ENCODE measurements at regions not wholly inside any gene's neighbourhood (a gene's known extent, or its start where the extent isn't known, plus 50 kb on each side); places are given as distances from the start of the nearest gene placed in this dataset.

DNA sequence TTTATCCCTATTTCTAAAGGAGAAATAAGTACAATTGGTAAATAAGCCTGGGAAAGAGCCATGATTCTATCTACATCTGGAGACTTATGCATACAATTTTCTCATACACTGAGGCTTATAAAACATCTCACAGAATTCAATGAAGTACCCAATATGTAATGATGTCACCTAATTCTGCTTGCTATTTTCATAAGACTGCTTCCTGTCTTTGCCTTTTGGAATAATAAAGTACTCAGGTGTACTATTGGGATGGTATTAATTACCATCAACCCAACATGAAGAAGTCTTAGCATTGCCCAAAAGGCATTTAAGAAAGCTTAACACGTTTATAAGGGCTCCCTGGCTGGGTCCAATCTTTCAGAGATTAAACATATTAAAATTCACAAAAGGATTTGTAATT lies 216.4 kb upstream of the TSHZ2 start:
- TF ChIP-seq, protein P1, sequence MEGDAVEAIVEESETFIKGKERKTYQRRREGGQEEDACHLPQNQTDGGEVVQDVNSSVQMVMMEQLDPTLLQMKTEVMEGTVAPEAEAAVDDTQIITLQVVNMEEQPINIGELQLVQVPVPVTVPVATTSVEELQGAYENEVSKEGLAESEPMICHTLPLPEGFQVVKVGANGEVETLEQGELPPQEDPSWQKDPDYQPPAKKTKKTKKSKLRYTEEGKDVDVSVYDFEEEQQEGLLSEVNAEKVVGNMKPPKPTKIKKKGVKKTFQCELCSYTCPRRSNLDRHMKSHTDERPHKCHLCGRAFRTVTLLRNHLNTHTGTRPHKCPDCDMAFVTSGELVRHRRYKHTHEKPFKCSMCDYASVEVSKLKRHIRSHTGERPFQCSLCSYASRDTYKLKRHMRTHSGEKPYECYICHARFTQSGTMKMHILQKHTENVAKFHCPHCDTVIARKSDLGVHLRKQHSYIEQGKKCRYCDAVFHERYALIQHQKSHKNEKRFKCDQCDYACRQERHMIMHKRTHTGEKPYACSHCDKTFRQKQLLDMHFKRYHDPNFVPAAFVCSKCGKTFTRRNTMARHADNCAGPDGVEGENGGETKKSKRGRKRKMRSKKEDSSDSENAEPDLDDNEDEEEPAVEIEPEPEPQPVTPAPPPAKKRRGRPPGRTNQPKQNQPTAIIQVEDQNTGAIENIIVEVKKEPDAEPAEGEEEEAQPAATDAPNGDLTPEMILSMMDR (IDR thresholded peaks at IDR 0.05): no peak
- TF ChIP-seq ZNF263 (CRISPR knock-in tag; IDR thresholded peaks at IDR 0.05; ENCODE audit: low read depth) (no peak), MXD4 (CRISPR knock-in tag; IDR thresholded peaks at IDR 0.05; ENCODE audit: borderline replicate concordance) (no peak), CREB1 (CRISPR knock-in tag; IDR thresholded peaks at IDR 0.05) (no peak), SP1 (CRISPR knock-in tag; conservative IDR thresholded peaks at IDR 0.05) (no peak)
- TF ChIP-seq, protein P2, sequence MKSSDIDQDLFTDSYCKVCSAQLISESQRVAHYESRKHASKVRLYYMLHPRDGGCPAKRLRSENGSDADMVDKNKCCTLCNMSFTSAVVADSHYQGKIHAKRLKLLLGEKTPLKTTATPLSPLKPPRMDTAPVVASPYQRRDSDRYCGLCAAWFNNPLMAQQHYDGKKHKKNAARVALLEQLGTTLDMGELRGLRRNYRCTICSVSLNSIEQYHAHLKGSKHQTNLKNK (CRISPR knock-in tag; IDR thresholded peaks at IDR 0.05): no peak
- TF ChIP-seq, protein P3, sequence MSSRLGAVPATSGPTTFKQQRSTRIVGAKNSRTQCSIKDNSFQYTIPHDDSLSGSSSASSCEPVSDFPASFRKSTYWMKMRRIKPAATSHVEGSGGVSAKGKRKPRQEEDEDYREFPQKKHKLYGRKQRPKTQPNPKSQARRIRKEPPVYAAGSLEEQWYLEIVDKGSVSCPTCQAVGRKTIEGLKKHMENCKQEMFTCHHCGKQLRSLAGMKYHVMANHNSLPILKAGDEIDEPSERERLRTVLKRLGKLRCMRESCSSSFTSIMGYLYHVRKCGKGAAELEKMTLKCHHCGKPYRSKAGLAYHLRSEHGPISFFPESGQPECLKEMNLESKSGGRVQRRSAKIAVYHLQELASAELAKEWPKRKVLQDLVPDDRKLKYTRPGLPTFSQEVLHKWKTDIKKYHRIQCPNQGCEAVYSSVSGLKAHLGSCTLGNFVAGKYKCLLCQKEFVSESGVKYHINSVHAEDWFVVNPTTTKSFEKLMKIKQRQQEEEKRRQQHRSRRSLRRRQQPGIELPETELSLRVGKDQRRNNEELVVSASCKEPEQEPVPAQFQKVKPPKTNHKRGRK (CRISPR knock-in tag; IDR thresholded peaks at IDR 0.05; ENCODE audit: borderline replicate concordance): no peak
- TF ChIP-seq, protein P4, sequence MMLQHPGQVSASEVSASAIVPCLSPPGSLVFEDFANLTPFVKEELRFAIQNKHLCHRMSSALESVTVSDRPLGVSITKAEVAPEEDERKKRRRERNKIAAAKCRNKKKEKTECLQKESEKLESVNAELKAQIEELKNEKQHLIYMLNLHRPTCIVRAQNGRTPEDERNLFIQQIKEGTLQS (CRISPR knock-in tag; conservative IDR thresholded peaks at IDR 0.05): no peak
- TF ChIP-seq, protein P5, sequence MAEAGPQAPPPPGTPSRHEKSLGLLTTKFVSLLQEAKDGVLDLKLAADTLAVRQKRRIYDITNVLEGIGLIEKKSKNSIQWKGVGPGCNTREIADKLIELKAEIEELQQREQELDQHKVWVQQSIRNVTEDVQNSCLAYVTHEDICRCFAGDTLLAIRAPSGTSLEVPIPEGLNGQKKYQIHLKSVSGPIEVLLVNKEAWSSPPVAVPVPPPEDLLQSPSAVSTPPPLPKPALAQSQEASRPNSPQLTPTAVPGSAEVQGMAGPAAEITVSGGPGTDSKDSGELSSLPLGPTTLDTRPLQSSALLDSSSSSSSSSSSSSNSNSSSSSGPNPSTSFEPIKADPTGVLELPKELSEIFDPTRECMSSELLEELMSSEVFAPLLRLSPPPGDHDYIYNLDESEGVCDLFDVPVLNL (CRISPR knock-in tag; IDR thresholded peaks at IDR 0.05; ENCODE audit: borderline replicate concordance, low read depth): no peak
- TF ChIP-seq, protein P6, sequence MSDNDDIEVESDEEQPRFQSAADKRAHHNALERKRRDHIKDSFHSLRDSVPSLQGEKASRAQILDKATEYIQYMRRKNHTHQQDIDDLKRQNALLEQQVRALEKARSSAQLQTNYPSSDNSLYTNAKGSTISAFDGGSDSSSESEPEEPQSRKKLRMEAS (CRISPR knock-in tag; IDR thresholded peaks at IDR 0.05): no peak
- TF ChIP-seq, protein P7, sequence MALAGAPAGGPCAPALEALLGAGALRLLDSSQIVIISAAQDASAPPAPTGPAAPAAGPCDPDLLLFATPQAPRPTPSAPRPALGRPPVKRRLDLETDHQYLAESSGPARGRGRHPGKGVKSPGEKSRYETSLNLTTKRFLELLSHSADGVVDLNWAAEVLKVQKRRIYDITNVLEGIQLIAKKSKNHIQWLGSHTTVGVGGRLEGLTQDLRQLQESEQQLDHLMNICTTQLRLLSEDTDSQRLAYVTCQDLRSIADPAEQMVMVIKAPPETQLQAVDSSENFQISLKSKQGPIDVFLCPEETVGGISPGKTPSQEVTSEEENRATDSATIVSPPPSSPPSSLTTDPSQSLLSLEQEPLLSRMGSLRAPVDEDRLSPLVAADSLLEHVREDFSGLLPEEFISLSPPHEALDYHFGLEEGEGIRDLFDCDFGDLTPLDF (CRISPR knock-in tag; IDR thresholded peaks at IDR 0.05): no peak
- TF ChIP-seq, protein P8, sequence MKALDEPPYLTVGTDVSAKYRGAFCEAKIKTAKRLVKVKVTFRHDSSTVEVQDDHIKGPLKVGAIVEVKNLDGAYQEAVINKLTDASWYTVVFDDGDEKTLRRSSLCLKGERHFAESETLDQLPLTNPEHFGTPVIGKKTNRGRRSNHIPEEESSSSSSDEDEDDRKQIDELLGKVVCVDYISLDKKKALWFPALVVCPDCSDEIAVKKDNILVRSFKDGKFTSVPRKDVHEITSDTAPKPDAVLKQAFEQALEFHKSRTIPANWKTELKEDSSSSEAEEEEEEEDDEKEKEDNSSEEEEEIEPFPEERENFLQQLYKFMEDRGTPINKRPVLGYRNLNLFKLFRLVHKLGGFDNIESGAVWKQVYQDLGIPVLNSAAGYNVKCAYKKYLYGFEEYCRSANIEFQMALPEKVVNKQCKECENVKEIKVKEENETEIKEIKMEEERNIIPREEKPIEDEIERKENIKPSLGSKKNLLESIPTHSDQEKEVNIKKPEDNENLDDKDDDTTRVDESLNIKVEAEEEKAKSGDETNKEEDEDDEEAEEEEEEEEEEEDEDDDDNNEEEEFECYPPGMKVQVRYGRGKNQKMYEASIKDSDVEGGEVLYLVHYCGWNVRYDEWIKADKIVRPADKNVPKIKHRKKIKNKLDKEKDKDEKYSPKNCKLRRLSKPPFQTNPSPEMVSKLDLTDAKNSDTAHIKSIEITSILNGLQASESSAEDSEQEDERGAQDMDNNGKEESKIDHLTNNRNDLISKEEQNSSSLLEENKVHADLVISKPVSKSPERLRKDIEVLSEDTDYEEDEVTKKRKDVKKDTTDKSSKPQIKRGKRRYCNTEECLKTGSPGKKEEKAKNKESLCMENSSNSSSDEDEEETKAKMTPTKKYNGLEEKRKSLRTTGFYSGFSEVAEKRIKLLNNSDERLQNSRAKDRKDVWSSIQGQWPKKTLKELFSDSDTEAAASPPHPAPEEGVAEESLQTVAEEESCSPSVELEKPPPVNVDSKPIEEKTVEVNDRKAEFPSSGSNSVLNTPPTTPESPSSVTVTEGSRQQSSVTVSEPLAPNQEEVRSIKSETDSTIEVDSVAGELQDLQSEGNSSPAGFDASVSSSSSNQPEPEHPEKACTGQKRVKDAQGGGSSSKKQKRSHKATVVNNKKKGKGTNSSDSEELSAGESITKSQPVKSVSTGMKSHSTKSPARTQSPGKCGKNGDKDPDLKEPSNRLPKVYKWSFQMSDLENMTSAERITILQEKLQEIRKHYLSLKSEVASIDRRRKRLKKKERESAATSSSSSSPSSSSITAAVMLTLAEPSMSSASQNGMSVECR (CRISPR knock-in tag; IDR thresholded peaks at IDR 0.05; ENCODE audit: borderline replicate concordance): no peak

Data from WTC11 (cell line).